A673 (cell line): ENCODE measurements at regions not wholly inside any gene's neighbourhood (a gene's known extent, or its start where the extent isn't known, plus 50 kb on each side); places are given as distances from the start of the nearest gene placed in this dataset.

ENCODE experiments used
- EZH2 ChIP-seq: fragments of 200-600 bp; sonication (generic); IDR thresholded peaks from 2 replicates; pipeline ENCODE4 v1.6.1; 2017; ENCODE audit warnings: borderline replicate concordance, low read depth, mild to moderate bottlenecking, mixed read lengths, antibody characterized with exemption, low read length; ENCODE audit not compliant: poor library complexity, severe bottlenecking
- TF ChIP-seq, protein P1 (sequence below): fragments of 300-800, 200-600 bp; sonication (generic); conservative IDR thresholded peaks from 2 replicates; pipeline ENCODE4 v1.5.1; 2017; ENCODE audit warnings: low read depth, mild to moderate bottlenecking, antibody characterized with exemption, low read length, moderate library complexity, mixed read lengths

DNA sequence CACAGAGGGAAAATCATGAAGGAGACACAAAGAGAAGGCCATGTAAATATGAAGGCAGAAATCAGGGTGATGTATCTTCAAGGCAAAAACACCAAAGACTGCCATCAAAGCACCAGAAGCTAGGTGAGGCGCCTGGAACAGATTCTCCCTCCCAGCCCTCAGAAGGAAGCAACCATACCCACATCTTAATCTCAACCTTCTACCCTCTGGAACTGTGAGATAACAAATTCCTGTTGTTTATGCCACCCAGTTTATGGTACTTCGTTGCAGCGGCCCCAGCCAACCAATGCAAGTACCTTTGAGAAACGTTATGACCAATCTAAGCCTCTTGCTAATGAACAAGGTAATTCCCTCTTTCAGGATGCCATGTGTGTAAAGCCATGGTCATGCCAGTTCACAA, 66.2 kb upstream of the STXBP5 start:
- no peak for TF ChIP-seq EZH2
- TF ChIP-seq, protein P1, sequence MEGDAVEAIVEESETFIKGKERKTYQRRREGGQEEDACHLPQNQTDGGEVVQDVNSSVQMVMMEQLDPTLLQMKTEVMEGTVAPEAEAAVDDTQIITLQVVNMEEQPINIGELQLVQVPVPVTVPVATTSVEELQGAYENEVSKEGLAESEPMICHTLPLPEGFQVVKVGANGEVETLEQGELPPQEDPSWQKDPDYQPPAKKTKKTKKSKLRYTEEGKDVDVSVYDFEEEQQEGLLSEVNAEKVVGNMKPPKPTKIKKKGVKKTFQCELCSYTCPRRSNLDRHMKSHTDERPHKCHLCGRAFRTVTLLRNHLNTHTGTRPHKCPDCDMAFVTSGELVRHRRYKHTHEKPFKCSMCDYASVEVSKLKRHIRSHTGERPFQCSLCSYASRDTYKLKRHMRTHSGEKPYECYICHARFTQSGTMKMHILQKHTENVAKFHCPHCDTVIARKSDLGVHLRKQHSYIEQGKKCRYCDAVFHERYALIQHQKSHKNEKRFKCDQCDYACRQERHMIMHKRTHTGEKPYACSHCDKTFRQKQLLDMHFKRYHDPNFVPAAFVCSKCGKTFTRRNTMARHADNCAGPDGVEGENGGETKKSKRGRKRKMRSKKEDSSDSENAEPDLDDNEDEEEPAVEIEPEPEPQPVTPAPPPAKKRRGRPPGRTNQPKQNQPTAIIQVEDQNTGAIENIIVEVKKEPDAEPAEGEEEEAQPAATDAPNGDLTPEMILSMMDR: no peak
